ENCODE measurements at regions not wholly inside any gene's neighbourhood (a gene's known extent, or its start where the extent isn't known, plus 50 kb on each side); places are given as distances from the start of the nearest gene placed in this dataset.

DNA sequence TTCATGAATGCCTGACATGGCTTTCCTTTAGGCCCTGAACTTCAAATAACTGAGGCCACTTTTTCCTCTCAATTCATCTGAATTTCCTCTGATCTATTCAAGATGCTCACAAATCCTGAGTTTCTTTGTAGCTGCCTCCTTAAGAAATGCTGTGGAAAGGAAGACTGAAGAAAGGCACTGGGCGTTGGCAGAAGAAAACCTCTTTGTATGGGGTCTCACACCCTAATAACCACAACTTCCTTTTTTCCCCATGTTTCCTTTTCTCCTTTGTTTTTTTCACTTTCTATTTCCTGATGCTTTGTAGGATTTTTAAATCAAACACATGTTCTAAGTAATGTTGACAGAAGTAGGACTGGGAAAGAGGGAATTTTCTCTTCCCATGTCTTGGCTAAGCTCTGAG is 447.4 kb downstream of the CMPK2 start:
- WGBS, 5 donors = 3 to 29% (median 14%) methylated on average over 1 of the region's 1 CpG
- intact Hi-C loops (cut with DNase I; ENCODE audit: low total_unique reads) = no loop called here
- H3K4me1 ChIP-seq = no peaks in the 10 kb centered on the region
- no peak for DNase-seq
- H3K9me3 ChIP-seq = peaks cover 0 to 3% (median 0%) of the 10 kb centered on the region in 8 donors
- TF ChIP-seq, protein P1, sequence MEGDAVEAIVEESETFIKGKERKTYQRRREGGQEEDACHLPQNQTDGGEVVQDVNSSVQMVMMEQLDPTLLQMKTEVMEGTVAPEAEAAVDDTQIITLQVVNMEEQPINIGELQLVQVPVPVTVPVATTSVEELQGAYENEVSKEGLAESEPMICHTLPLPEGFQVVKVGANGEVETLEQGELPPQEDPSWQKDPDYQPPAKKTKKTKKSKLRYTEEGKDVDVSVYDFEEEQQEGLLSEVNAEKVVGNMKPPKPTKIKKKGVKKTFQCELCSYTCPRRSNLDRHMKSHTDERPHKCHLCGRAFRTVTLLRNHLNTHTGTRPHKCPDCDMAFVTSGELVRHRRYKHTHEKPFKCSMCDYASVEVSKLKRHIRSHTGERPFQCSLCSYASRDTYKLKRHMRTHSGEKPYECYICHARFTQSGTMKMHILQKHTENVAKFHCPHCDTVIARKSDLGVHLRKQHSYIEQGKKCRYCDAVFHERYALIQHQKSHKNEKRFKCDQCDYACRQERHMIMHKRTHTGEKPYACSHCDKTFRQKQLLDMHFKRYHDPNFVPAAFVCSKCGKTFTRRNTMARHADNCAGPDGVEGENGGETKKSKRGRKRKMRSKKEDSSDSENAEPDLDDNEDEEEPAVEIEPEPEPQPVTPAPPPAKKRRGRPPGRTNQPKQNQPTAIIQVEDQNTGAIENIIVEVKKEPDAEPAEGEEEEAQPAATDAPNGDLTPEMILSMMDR (IDR thresholded peaks at IDR 0.05 in 8 of 11, conservative IDR thresholded peaks at IDR 0.05 in 3 of 11) = no peak
- TF ChIP-seq POLR2AphosphoS5 (IDR thresholded peaks at IDR 0.05) (no peak), POLR2A (IDR thresholded peaks at IDR 0.05) (no peak)
- H3K4me3 ChIP-seq = no peak overlapping the region
- no peak overlapping the region for H3K27ac ChIP-seq
- H3K36me3 ChIP-seq = no peaks in the 10 kb centered on the region
- no peaks in the 10 kb centered on the region for H3K27me3 ChIP-seq (replicated peaks in 1 of 7)

GRCh38 chr2:6421138-6421730 is 444.5 kb downstream of the CMPK2 start:
- H3K4me3 ChIP-seq = no peak overlapping the region

GRCh38 chr2:6421888-6422287 is 443.8 kb downstream of the CMPK2 start:
- no peak overlapping the region for H3K4me3 ChIP-seq
- 73 to 85% (median 78%) methylated on average over 4 of the region's 4 CpGs for WGBS, 5 donors
- H3K27me3 ChIP-seq (replicated peaks in 1 of 7) = no peaks in the 10 kb centered on the region
- no peak overlapping the region for H3K27ac ChIP-seq
- H3K36me3 ChIP-seq = no peaks in the 10 kb centered on the region
- TF ChIP-seq POLR2AphosphoS5 (IDR thresholded peaks at IDR 0.05) (no peak), POLR2A (IDR thresholded peaks at IDR 0.05) (no peak)
- TF ChIP-seq, protein P1 (IDR thresholded peaks at IDR 0.05 in 8 of 11, conservative IDR thresholded peaks at IDR 0.05 in 3 of 11) = no peak
- no peak for DNase-seq
- H3K4me1 ChIP-seq = no peaks in the 10 kb centered on the region
- intact Hi-C loops (cut with DNase I; ENCODE audit: low total_unique reads) = no loop called here
- H3K9me3 ChIP-seq = peaks cover 0 to under 1% (median 0%) of the 10 kb centered on the region in 8 donors

More at GRCh38 chr2:6421138-6421730, 444.5 kb downstream of the CMPK2 start:
- Histone ChIP-seq H3K4me1 (no peaks in the 10 kb centered on the region), H3K36me3 (no peaks in the 10 kb centered on the region), H3K27ac (no peak overlapping the region), H3K27me3 (replicated peaks in 1 of 7) (no peaks in the 10 kb centered on the region), H3K9me3 (peaks cover 0 to 3% (median 0%) of the 10 kb centered on the region in 8 donors)
- intact Hi-C loops (cut with DNase I; ENCODE audit: low total_unique reads) = no loop called here
- no peak for DNase-seq
- WGBS, 5 donors = 81 to 87% (median 85%) methylated on average over 12 of the region's 12 CpGs
- TF ChIP-seq POLR2A (IDR thresholded peaks at IDR 0.05) (no peak), POLR2AphosphoS5 (IDR thresholded peaks at IDR 0.05) (no peak)
- TF ChIP-seq, protein P1 (IDR thresholded peaks at IDR 0.05 in 8 of 11, conservative IDR thresholded peaks at IDR 0.05 in 3 of 11) = no peak

DNA sequence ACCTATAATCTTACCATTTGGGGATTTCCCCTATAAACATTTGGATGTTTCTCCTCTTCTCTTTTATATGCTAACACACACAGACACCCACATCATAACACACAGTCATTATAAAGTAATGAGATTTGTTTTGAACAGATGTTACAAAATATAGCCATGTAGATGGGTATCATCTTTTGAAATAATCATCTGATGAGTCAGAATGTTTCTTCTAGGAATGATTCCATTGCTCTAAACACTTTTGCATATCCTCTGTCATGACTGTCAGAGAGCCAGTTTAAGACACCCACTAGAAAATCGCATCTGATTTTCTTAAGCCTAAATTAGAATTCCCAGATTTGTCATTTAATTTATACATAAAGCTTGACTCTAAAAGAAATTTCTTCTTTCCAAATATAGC is 442.6 kb downstream of the CMPK2 start:
- no peak for TF ChIP-seq POLR2A (IDR thresholded peaks at IDR 0.05)
- TF ChIP-seq POLR2AphosphoS5 (IDR thresholded peaks at IDR 0.05) = no peak
- TF ChIP-seq, protein P1 (IDR thresholded peaks at IDR 0.05 in 8 of 11, conservative IDR thresholded peaks at IDR 0.05 in 3 of 11) = no peak
- Histone ChIP-seq H3K27ac (no peak overlapping the region), H3K27me3 (replicated peaks in 1 of 7) (no peaks in the 10 kb centered on the region), H3K36me3 (no peaks in the 10 kb centered on the region), H3K4me1 (no peaks in the 10 kb centered on the region), H3K9me3 (peaks cover 0 to 8% (median 0%) of the 10 kb centered on the region in 8 donors), H3K4me3 (no peak overlapping the region)
- DNase-seq = no peak
- 80 to 96% (median 90%) methylated on average over 1 of the region's 1 CpG for WGBS, 5 donors
- intact Hi-C loops (cut with DNase I; ENCODE audit: low total_unique reads) = no loop called here

Data from spleen (tissue), 11 donors.